GM18907 (cell line): ENCODE measurements at regions not wholly inside any gene's neighbourhood (a gene's known extent, or its start where the extent isn't known, plus 50 kb on each side); places are given as distances from the start of the nearest gene placed in this dataset.
"Not testable (repeated sequence)": the region's sequence is repeated elsewhere in the genome, so short reads cannot be mapped to it uniquely, and the experiment has no call there.

ENCODE experiments used
- ATAC-seq: cut with Tn5 transposase; IDR thresholded peaks from one replicate; pipeline ENCODE4 v1.9.1; 2021; ENCODE audit warnings: mild to moderate bottlenecking, moderate library complexity; ENCODE audit not compliant: unreplicated experiment

GRCh38 chr11:106276859-106277436 is 199.5 kb downstream of the AASDHPPT start:
- no peak for ATAC-seq

- ATAC-seq = no peak
Measured at GRCh38 chr11:106277484-106277883, 200.0 kb downstream of the AASDHPPT start.

- no peak for ATAC-seq
Measured at GRCh38 chr11:106278391-106278790, 200.9 kb downstream of the AASDHPPT start.

GRCh38 chr11:106280036-106280435 is 202.6 kb downstream of the AASDHPPT start:
- ATAC-seq = no peak

- ATAC-seq = no peak
Measured at GRCh38 chr11:106281455-106282173, 204.2 kb downstream of the AASDHPPT start.

- ATAC-seq = no peak
Measured at GRCh38 chr11:106286881-106287504, 209.5 kb downstream of the AASDHPPT start.

GRCh38 chr11:106288057-106288456 is 210.6 kb downstream of the AASDHPPT start:
- ATAC-seq = no peak

GRCh38 chr11:106288822-106289387 is 211.4 kb downstream of the AASDHPPT start:
- ATAC-seq = no peak

GRCh38 chr11:106292526-106292925 is 215.1 kb downstream of the AASDHPPT start:
- ATAC-seq = no peak

- no peak for ATAC-seq
Measured at GRCh38 chr11:106295974-106296373, 218.5 kb downstream of the AASDHPPT start.

- ATAC-seq = no peak
Measured at GRCh38 chr11:106302416-106302815, 225.0 kb downstream of the AASDHPPT start.

- ATAC-seq = no peak
Measured at GRCh38 chr11:106304274-106304673, 226.8 kb downstream of the AASDHPPT start.

- ATAC-seq = no peak
Measured at GRCh38 chr11:106305458-106305857, 228.0 kb downstream of the AASDHPPT start.

GRCh38 chr11:106306942-106307341 is 229.5 kb downstream of the AASDHPPT start:
- ATAC-seq = no peak

- ATAC-seq = no peak
Measured at GRCh38 chr11:106309070-106309684, 231.7 kb downstream of the AASDHPPT start.

GRCh38 chr11:106311531-106312230 is 234.2 kb downstream of the AASDHPPT start:
- no peak for ATAC-seq

- ATAC-seq = not testable (repeated sequence)
Measured at GRCh38 chr11:106317208-106317773, 239.8 kb downstream of the AASDHPPT start.

- no peak for ATAC-seq
Measured at GRCh38 chr11:106321601-106322000, 244.1 kb downstream of the AASDHPPT start.

- ATAC-seq = no peak
Measured at GRCh38 chr11:106322106-106322505, 244.6 kb downstream of the AASDHPPT start.

- no peak for ATAC-seq
Measured at GRCh38 chr11:106326087-106326486, 248.6 kb downstream of the AASDHPPT start.
